EL (cell line): ENCODE measurements at regions not wholly inside any gene's neighbourhood (a gene's known extent, or its start where the extent isn't known, plus 50 kb on each side); places are given as distances from the start of the nearest gene placed in this dataset.
A peak's percentile ranks its signal among the peaks of the same experiment; 100 is the strongest.

Experiments
- DNase-seq: peaks from one replicate; pipeline ENCODE4 v3.0.0-alpha.2; 2016

DNA sequence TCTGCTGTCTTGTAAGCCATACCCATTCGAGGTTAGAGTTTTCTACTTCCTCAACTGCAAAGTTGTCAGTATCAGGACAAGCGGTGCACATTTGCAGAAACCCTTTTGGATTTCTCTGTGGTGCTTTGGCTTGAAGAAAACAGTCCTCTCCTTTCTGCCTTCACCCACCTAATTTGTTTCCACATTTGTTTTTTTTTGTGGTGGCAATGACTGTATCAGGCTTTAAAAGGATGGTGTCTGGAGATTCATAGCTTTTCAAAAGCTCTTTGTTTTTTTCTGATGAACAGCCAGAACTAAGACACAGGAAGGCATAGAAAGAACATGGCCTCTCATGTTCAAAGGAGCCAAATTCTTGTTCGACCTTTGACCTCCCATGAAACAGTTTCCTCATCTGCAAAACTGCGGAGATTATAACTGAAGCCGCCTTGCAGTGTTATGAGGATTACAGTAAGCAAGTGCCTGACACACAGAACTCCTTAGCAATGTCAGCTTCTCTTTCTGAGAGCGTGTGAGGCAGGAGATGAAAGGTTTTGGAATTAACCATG is 270.6 kb upstream of the TBX3 start:
- no peak for DNase-seq

DNA sequence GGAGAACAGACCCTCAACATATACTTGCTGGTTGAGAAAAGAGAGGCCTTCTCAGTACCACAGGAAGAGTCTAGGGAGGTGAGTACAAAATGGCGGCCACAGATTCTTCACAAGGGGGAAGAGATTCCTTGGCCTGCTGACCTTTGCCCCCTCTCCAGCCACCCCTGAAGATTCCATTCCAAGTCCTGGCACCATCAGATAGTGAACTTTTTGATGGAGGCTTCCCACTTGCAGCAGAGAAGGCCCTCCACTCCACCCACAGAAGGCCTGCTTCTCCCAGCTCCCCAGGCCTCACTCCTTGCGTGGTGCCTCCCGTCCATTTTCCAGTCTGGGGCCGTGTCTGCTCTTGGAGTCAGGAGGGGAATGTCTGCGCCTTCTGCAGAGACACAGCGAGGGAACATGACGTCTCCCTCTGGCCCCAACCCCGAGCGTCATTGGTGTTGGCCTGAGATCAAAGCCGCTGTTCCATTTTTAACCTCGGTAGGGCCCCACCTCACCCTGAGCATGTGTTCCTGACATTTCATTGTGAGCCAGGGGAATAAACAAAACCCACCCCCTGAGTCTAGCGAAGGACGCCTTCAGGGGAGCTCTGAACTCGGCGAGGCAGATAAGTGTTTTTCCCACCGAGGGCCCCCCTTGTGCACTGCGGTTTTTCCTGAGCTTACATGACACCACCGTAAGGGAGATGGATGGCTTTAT is 268.7 kb upstream of the TBX3 start:
- no peak for DNase-seq

DNA sequence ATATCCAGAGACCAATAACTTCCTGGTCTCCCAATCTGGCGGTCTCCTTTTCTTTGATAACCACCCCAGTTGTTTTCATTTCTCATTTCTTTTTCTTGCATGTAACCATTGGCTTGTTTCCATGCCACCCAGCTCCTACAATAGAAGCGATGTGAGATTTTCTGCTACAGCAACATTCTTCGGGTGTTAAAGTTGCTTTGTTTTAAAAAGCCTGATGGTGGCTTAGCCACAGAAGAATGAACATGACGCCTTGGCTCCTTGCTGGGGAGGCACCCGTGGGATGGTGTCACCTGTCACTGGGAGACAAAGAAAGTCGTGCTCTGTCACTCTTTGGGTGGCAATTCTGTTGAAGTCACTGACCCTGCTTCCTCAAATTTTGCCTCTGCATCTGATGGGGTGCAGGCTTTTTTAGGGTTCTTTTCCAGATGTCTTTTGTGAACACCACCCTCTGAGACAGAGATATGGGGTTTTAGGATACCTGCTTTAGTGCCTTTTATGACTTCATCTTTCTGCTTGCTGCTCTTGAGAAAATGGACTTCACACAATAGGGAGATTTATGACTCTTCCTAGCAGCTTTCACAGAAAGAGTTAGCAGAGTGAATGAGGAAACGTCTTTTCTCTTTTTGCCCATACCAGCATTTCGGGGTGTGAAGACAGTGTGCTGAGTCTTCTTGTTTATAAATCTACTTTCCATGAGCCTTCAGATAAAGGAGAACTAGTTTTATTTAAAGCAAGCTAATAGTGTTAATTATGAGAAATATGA is 265.3 kb upstream of the TBX3 start:
- DNase-seq: no peak

DNA sequence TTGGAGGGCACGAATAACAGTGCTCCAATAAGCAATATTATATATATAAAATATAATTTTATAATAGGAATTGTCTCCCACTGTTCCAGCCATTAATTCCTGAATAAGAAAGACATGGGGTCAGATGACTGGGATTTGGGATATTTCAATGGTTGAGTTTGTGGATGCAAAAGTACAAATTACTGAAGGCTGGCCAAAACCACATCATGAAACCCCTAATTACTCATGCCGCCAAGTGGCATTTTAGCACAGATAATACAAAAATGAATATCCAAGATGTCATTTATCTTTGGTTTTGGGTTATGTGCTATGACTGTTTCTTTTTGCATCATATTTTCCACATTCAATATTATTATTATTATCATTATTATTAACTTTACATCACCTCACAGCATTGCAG is 261.4 kb upstream of the TBX3 start:
- no peak for DNase-seq

DNA sequence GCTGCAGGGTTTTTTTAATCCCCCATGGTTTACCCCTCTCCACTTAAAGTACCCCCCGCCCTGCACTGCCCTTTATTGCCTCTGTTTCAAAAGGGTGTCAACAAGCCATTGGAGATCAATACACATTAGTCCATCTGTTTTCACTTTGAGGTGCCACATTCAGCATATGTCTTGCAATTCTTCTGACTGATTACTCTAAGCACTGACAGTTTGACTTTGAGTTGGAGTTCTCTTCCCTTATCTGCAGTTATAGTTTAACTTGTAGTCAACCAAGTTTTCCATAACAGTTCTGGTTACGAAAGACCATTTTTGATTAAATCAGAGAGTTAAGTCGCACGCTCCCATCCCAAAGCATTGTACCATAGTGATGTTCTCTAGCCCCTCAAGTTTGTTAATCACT is 260.8 kb upstream of the TBX3 start:
- DNase-seq: no peak

DNA sequence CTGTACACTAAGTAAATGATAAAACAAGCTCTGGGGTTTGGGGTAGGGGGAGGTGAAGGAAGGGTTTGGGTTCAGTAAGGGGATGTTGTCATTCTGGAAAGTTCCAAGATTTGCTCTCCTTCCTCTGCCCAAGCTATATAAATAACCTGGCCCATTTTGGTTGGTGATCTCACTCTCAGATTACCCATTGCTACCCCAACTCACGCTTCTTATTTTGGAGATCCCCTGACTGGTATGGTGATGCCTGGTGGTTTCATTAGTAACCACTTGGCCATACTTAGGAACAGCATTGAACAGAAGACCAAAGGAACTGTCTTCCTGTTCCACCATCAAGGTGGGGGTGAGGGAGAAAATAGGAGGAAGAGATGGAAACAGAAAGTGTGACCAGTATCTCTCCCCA is 259.6 kb upstream of the TBX3 start:
- DNase-seq: no peak

DNA sequence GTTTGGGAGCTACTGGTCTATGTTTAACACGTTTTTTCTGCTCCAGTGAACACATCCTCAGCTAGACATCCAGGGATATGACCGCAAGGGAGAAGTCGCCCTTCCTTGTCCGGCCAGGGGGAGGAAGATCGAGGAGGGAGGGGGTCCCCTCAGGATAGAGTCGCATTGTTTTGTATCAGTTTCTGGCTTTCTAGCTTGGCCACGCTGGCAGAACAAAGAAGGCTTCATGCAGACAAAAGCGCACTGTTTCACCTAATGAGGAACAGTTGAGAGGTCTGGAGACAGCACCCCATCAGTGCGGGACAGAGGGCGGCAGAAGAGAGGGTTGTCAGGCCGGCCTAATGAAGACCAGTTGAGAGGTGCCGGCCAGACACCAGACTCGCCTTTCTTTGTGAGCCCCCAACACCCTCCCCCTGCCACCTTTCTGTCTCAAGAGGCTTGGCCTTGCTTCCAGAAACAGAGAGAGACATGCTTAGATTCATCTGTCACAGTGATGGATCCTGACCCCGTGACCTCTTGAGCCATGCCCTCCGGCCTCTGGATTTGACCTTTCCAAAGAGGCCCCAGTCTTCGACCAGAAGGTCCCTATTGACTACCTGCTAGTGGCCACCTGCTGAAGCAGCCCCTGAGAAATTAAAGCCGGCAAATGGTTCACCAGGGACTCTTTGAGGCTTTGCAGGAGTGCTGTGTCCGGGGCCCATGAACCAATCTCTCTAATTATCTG is 254.7 kb upstream of the TBX3 start:
- DNase-seq: no peak

DNA sequence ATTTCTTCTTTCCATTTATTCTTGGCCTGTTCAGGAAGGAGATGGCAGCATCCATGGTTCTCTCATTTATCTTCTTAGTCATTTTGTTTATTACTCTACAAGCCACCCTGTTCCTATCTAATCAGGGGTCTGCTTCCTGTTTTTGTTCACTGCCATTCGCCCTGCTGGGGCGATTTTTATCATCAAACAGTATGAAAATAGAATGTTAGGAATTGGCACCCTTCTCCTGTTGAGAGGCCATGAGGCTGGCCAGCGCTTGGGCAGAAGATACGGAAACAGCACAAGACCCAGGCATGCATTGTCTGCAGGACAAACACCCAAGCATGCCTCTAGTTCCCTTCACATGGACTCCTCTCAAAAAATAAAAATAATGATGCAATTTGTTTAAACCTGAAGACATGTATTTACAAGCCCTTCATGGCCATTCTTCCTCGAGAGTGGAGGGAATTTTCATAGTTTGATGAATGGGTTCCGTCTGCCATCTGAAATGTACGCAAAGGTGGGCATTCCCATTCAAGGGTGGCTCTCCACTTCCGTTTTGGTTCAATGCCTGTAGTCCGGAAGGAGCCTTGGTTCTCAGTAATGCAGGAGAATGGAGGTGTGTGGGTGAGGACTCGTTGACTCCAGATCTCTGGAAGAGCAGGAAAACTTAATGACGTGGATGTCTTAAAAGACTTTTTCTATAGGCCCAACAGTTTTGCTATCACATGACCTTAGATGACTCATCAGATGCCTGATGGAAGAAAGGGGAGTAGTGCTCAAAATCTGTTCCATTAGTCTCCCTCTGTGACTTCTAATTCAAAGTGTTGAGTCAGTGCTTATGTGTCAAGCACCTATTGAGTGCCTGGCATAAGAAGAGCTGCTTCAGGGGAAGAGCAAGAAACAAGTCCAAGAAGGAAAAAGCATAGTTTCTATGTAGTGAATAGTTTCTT is 252.4 kb upstream of the TBX3 start:
- DNase-seq: peak; percentile 80

DNA sequence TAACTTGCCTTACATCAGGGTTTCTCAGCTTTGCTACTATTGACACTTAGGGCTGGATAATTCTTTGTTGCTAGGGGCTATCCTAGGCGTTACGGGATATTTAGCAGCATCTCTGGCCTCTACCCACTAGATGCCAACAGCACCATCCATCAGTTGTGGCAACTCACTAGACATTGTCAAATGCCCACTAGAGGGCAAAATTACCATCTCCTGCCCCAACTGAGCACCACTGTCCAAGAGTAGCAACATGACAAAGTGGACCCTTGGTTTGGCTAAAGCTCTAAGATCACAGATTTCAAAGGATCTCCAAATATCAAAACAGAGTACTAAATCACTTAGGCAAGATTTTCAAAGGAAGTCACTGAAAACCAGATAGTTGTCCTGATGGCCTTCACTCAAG is 251.7 kb upstream of the TBX3 start:
- DNase-seq: no peak

DNA sequence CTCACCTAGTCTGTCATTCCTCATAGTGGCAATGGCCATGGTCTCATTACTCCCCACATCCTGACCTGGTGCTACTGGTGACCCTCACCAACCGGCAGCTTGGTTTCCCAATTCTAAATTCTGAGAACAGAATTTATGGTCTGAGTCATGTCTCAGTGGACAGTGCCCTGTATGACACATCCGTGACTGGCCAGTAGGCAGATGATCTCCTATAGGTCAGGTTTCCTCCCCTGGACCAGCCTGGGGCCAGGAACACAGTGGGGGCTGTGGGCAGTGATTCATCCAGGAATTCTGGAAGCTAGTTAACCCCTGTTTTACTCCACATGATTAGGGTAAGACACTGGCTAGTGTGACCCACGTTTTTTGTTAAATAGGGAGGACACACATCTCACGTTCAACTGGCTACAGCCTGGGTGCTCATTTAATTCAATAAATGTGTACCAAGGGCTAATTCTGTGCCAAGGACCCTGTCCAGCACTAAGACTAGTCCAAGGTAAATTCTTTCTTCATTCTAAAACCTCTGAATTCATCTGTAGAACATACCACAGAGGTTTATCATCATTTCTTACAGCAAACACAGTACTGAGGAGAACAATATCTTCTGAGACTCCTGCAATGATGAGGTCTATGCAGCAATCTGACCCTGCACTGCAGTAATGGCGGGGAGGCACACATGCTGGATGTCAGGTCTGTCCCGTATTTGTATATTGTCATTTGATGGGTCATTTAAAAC is 249.6 kb upstream of the TBX3 start:
- peak; percentile 99 for DNase-seq

DNA sequence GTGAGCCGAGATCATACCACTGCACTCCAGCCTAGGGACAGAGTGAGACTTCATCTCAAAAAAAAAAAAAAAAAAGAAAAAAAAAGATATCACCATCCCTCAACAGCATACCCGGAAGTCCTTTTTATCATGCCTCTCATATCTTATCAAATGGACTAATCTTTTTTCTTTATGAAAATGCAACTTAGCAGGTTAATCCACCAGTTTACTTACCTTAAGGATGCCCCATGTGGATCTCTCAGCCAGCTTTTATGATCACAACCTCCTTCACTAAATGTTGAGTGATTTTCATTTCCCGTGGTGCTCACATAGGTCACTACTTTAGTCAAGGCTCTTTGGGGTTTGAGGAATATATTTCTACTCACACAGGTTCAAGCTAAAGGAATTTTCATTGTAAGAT is 248.8 kb upstream of the TBX3 start:
- DNase-seq: no peak

DNA sequence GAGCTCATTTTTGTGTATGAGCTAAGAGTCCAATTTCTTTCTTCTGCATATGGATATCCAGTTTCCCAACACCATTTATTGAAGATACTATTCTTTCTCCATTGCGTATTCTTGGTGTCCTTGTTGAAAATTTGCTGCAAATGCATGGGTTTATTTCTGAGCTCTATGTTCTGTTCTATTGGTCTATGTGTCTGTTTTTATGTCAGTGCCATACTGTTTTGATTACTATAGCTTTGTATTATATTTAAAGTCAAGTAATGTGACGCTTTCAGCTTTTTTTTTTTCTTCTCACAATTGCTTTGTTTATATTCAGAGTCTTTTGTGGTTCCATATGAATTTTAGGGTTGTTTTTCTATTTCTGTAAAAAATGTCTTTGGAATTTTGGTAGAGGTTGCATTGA is 247.1 kb upstream of the TBX3 start:
- DNase-seq: no peak

DNA sequence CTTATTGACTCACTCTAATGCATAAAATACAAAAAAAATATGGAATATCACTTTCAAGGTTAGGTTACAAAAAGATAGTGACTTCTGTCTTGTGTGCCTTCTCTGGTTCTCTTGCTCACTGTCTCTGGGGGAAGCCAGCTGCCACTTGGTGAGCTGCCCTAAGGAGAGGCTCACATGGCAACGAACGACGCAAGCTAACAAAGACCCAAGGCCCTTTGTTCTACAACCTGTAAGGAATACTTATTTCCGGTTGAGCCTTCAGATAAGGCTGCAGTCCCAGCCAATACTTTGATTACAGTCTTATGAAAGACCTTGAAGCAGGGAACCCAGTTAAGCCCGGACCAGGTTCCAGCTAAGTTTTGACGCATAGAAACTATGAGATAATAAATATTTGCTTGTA is 242.4 kb upstream of the TBX3 start:
- DNase-seq: no peak

DNA sequence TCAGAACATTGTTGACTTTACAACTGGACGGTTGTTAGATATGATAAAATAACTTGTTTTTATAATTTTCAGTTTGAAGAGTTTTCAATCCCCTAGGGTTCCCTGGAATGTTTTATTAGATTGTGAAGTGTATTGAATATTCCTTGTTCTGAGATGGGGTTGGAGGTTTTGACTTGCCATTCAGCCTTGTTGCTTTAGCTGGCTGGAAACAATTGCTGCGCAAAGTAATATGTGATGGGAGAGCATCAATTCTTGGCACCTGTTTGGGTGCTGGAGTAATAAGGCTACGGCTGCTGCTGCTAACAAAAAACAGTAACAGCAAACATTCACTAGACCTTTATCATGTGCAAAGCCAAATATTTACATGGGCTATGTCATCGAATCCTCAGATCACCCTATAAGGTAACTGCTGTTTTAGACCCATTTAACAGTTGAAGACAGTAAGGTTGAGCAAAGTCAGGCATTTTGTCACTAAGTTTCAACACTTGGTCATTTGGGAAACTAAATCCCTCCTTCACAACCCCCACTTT is 241.0 kb upstream of the TBX3 start:
- DNase-seq: no peak

DNA sequence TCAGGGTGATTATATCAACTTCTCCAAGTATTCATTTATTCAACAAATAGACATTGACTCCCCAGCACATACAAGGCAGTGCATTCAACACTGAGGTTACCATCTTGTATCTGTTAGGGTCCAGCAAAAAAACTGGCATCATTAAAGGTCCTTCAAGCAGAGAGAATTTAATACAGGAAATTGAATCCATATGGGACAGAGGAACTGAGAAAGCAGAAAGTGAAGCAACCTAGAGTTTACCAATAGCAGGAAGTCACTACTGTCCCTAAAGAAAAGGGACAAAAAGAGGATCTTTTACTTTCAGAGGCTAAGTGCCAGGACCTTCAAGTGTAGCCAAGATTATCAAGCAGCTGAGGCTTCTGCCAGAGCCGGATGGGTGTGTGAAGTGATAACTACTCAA is 237.8 kb upstream of the TBX3 start:
- no peak for DNase-seq

DNA sequence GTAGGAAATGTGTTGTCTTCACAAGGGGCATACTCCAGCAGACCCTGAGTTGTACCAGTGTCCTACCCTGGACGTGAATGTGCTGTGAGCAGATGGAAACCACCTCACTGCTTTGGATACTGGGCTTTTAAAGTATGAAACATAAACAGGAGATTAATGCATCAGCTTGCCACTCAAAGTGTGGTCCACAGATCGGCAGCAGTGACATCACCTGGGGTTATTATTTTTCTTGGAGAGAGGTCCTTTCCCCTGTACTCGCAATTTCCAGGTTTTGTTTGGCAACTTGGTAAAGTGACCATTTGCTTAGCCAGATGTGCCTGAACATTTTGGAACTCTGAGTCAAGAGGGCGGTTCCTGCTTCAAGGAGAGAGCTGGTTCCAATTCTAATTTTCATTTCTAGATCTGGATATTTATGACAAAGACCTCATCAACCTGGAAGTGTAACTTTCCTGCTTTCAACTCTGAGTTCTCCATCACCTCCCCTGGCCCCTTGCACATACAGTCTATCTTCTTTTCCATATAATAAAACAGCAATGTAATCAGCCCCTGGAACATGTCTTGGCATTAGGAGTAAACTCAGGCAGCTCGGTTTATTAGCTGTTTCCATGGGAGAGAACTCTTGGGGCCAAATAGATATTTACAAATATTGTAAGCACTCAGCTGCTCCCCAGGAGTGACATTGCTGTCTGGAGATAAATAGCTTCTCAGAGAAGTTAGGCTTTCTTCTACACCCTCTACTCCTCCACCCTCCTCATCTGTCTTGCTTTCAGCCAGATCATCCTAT is 237.0 kb upstream of the TBX3 start:
- peak; percentile 48 for DNase-seq

DNA sequence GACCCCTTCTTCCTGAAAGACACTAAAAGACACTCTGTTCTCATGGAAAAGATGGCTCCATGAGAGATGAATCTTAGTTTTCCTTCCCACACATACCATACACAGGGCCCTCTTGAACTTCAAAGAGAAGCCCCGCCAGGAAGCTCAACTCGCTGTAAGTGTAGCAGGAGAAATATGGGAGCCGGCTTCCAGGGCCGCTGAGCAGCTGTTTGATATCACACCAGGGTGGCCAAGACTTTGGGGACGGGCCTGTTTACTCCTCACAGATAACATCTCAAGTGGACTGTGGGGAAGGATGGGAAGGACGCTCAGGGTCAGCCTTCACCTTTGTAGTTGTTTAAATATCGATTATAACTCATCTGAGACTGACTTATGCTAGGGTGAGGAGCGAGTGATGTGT is 235.5 kb upstream of the TBX3 start:
- no peak for DNase-seq

DNA sequence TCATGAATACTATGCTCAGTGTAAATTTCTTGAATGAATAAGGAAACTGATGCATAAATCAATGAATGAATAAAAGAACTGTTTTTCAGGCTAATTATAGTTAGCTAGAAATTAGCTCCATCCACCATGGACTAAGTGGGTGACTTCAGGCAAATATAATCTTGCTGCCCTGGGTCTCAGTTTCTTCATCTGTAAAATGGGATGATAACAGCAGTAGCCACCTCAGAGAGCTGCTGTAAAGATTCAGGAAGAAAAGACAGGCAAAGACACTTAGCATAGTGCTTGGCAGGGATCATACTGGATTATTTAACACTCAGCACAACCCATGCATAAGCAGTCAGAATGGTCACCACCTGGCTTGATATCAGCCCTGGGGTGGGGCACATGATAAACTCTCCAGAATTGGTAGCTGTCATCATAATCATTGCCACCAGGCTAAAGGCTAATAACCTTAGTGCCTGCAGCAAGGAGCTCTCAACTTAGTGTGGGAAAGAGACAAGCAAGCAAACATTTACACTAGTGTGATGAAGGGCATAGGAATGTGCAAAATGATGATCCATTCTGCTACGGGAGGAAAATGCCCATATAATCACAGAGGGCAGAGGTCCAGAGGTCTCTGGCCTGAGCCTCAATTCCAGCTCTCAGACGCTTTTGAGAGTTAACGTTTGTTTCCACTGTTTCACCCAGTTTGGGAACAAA is 234.7 kb upstream of the TBX3 start:
- DNase-seq: peak; percentile 91

DNA sequence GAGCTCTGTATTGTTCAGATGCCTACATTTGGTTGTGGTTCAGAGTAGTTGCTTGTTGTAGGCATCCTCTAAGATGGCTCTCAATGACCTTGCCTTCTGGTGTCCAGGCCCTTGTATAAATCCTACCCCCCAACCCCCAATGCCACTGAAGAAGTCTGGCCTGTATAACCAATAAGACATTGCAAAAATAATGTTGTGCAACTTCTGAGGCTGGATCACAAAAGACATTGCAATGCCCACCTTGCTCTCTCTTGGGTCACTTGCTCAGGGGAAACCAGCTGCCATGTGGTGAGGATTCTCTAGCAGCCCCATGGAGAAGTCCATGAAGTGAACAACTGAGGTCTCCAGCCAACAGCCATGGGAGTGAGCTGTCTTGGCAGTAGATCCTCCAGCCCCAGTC is 234.0 kb upstream of the TBX3 start:
- DNase-seq: no peak

DNA sequence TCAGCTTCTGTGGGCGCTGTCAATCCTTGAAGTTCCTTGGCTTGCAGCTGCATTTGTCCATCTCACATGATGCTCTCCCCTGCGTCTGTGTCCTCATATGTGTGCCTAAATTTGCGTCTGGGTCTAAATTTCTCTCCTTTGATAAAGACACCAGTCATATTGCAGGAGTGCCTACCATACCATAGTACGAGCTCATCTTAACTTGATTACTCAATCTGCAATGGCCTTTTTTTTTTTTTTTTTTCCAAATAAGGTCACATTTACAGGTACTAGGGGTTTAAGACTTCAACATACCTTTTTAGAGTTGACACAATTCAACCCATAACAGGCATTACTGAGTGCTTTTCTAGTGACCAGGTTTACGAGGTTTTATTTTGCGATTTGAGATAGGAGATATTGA is 233.3 kb upstream of the TBX3 start:
- no peak for DNase-seq
